ENCODE measurements at regions not wholly inside any gene's neighbourhood (a gene's known extent, or its start where the extent isn't known, plus 50 kb on each side); places are given as distances from the start of the nearest gene placed in this dataset.
"Not testable (repeated sequence)": the region's sequence is repeated elsewhere in the genome, so short reads cannot be mapped to it uniquely, and the experiment has no call there.

GRCh38 chr20:53803492-53804155 is 210.0 kb upstream of the ZNF217 start:
- in situ Hi-C loops (cut with HindIII; ENCODE audit: low sequenced_read_pairs), result no loop called here

GRCh38 chr20:53801609-53802370 is 208.2 kb upstream of the ZNF217 start:
- in situ Hi-C loops (cut with HindIII; ENCODE audit: low sequenced_read_pairs), result no loop called here

GRCh38 chr20:53800883-53801604 is 207.4 kb upstream of the ZNF217 start:
- in situ Hi-C loops (cut with HindIII; ENCODE audit: low sequenced_read_pairs), result no loop called here

- in situ Hi-C loops (cut with HindIII; ENCODE audit: low sequenced_read_pairs), result no loop called here
These were observed 206.8 kb upstream of the ZNF217 start for GRCh38 chr20:53800418-53800817.

- in situ Hi-C loops (cut with HindIII; ENCODE audit: low sequenced_read_pairs), result no loop called here
These were observed 203.4 kb upstream of the ZNF217 start for GRCh38 chr20:53797085-53797484.

- in situ Hi-C loops (cut with HindIII; ENCODE audit: low sequenced_read_pairs), result no loop called here
These were observed 201.5 kb upstream of the ZNF217 start for GRCh38 chr20:53795170-53795569.

- in situ Hi-C loops (cut with HindIII; ENCODE audit: low sequenced_read_pairs), result no loop called here
These were observed 201.0 kb upstream of the ZNF217 start for GRCh38 chr20:53794529-53795115.

- in situ Hi-C loops (cut with HindIII; ENCODE audit: low sequenced_read_pairs), result no loop called here
These were observed 200.2 kb upstream of the ZNF217 start for GRCh38 chr20:53793783-53794383.

- in situ Hi-C loops (cut with HindIII; ENCODE audit: low sequenced_read_pairs), result no loop called here
These were observed 199.4 kb upstream of the ZNF217 start for GRCh38 chr20:53792946-53793536.

- in situ Hi-C loops (cut with HindIII; ENCODE audit: low sequenced_read_pairs), result no loop called here
These were observed 196.5 kb upstream of the ZNF217 start for GRCh38 chr20:53789989-53790675.

GRCh38 chr20:53788253-53789022 is 194.8 kb upstream of the ZNF217 start:
- in situ Hi-C loops (cut with HindIII; ENCODE audit: low sequenced_read_pairs), result no loop called here

GRCh38 chr20:53787491-53787931 is 193.9 kb upstream of the ZNF217 start:
- in situ Hi-C loops (cut with HindIII; ENCODE audit: low sequenced_read_pairs), result not testable (repeated sequence)

- in situ Hi-C loops (cut with HindIII; ENCODE audit: low sequenced_read_pairs), result no loop called here
These were observed 193.0 kb upstream of the ZNF217 start for GRCh38 chr20:53786445-53787267.

GRCh38 chr20:53786071-53786444 is 192.4 kb upstream of the ZNF217 start:
- in situ Hi-C loops (cut with HindIII; ENCODE audit: low sequenced_read_pairs), result no loop called here

- in situ Hi-C loops (cut with HindIII; ENCODE audit: low sequenced_read_pairs), result no loop called here
These were observed 191.7 kb upstream of the ZNF217 start for GRCh38 chr20:53785320-53785719.

- in situ Hi-C loops (cut with HindIII; ENCODE audit: low sequenced_read_pairs), result no loop called here
These were observed 190.1 kb upstream of the ZNF217 start for GRCh38 chr20:53783768-53784167.

- in situ Hi-C loops (cut with HindIII; ENCODE audit: low sequenced_read_pairs), result no loop called here
These were observed 189.1 kb upstream of the ZNF217 start for GRCh38 chr20:53782612-53783246.

- in situ Hi-C loops (cut with HindIII; ENCODE audit: low sequenced_read_pairs), result loop anchor here (10.0 kb wide), 4 partner anchors 65 to 165 kb away; no protein-coding TSS in a partner anchor
These were observed 186.2 kb upstream of the ZNF217 start for GRCh38 chr20:53779822-53780221.
